ENCODE measurements at regions not wholly inside any gene's neighbourhood (a gene's known extent, or its start where the extent isn't known, plus 50 kb on each side); places are given as distances from the start of the nearest gene placed in this dataset.

DNA sequence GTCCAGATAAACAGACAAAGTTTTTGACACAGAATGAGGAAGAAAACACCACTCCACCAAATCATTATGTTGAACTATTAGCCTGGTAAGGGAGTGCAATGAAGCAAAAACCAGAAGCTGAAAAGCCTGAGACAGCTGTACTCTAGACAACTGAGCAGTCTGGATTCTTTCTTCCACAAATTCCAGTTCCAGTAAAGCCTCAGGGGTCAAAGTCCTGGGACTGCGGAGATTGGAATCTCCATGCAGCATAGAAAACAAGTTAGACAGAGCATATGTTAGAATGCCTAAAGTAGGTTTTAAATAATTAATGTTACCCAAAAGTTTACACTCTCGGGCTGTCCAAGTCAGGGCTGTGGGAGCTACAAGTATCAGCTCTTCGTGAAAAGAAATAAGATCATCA, 263.2 kb downstream of the TECRL start:
- no peak overlapping the region for H3K4me3 Mint-ChIP-seq
- TF ChIP-seq CTCF (conservative IDR thresholded peaks at IDR 0.05) = no peak
- H3K4me1 Mint-ChIP-seq (ENCODE audit: unreplicated experiment) = peaks cover 4% of the 10 kb centered on the region
- no peak overlapping the region for H3K27ac Mint-ChIP-seq
- H3K9me3 Mint-ChIP-seq = peaks cover 11% of the 10 kb centered on the region
- H3K36me3 Mint-ChIP-seq = no peaks in the 10 kb centered on the region
- DNase-seq (ENCODE audit: extremely low spot score, unreplicated experiment) = no peak
- no peaks in the 10 kb centered on the region for H3K27me3 Mint-ChIP-seq

DNA sequence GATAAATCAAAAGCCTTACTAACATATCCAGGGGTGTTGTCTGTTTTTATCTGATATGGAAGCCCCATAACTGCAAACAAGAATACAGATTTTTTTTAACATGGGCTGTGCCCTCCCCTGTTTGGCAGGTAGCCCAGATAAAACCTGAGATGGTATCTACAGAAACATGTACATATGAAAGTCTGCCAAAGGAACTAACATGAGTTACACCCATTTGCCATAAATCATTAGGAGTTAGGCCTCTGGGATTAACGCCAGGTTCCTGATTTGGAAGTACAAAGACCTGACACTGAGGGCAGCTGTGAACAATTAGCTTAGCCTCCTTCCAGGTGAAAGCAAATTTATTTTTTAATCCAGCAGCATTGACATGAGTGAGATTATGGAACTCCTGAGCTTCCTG, 264.3 kb downstream of the TECRL start:
- Mint-ChIP-seq H3K4me1 (ENCODE audit: unreplicated experiment) (peaks cover 4% of the 10 kb centered on the region), H3K27ac (no peak overlapping the region), H3K36me3 (no peaks in the 10 kb centered on the region), H3K4me3 (no peak overlapping the region), H3K9me3 (peaks cover 11% of the 10 kb centered on the region), H3K27me3 (no peaks in the 10 kb centered on the region)
- no peak for DNase-seq (ENCODE audit: extremely low spot score, unreplicated experiment)
- TF ChIP-seq CTCF (conservative IDR thresholded peaks at IDR 0.05) = no peak

- H3K27me3 Mint-ChIP-seq = no peaks in the 10 kb centered on the region
- no peak for TF ChIP-seq CTCF (conservative IDR thresholded peaks at IDR 0.05)
- no peaks in the 10 kb centered on the region for H3K36me3 Mint-ChIP-seq
- no peaks in the 10 kb centered on the region for H3K4me1 Mint-ChIP-seq (ENCODE audit: unreplicated experiment)
- H3K4me3 Mint-ChIP-seq = no peak overlapping the region
- H3K27ac Mint-ChIP-seq = no peak overlapping the region
- no peaks in the 10 kb centered on the region for H3K9me3 Mint-ChIP-seq
- no peak for DNase-seq (ENCODE audit: extremely low spot score, unreplicated experiment)
These were observed 278.3 kb downstream of the TECRL start for GRCh38 chr4:64130907-64131306.

DNA sequence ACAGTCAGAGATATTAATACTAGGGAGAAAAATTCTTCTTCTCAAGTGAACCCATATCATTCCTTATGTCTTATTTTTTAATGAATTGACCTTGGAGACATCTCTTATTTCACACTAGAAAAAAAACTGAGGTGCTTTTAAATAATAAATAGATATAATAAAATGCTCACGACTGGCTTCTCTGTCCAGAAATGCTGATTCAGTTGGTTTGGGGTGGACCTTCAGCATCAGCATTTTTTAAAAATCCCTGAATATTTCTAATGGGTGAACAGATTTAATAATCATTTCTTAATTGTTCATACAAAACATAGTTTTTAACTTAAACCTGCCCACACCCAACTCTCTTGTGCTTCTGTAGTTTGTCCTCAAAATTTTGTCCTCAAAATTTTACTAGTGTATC, 283.9 kb downstream of the TECRL start:
- Mint-ChIP-seq H3K4me1 (ENCODE audit: unreplicated experiment) (no peaks in the 10 kb centered on the region), H3K36me3 (no peaks in the 10 kb centered on the region), H3K4me3 (no peak overlapping the region), H3K27ac (no peak overlapping the region), H3K9me3 (peaks cover 6% of the 10 kb centered on the region), H3K27me3 (no peaks in the 10 kb centered on the region)
- DNase-seq (ENCODE audit: extremely low spot score, unreplicated experiment) = no peak
- no peak for TF ChIP-seq CTCF (conservative IDR thresholded peaks at IDR 0.05)

DNA sequence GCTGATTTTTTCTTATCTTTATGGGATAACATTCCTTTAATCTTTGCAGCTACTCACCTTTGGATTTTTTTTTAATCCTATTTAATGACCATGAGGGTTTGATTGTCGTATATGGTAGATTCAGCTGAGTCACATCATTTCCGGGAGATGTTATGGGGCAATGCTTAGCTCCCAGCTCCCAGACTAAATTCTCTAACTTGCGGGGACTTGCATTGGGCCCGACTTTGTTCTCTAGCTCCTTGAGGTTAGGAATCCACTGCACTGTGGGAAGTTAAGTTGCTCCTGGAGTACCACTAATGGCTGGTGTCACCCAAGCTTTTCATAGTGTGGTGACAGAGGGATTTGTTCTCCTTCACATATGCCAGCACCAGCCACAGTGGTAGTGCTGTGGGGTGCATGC, 287.4 kb downstream of the TECRL start:
- no peak for TF ChIP-seq CTCF (conservative IDR thresholded peaks at IDR 0.05)
- Mint-ChIP-seq H3K9me3 (peaks cover 6% of the 10 kb centered on the region), H3K36me3 (no peaks in the 10 kb centered on the region), H3K27ac (no peak overlapping the region), H3K4me3 (no peak overlapping the region), H3K27me3 (no peaks in the 10 kb centered on the region), H3K4me1 (ENCODE audit: unreplicated experiment) (no peaks in the 10 kb centered on the region)
- no peak for DNase-seq (ENCODE audit: extremely low spot score, unreplicated experiment)

DNA sequence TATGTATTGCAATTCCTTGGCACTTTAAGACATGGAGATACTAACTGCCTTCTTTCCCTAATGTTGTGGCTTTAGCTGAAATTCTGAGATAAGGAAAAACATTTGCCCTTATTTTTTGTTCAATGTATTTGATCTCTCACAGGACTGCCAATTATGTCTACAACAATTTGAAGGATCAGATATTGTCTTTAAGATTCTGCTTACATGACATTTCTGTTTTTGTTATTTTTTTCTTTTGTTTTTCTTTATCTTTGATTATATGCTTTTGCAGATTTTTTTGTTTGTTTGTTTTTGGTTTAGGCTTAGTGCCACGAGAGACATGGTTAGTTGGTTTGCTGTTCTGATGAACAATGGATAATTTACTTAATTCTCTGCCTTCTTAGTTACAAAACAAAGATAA, 303.3 kb downstream of the TECRL start:
- H3K4me3 Mint-ChIP-seq = no peak overlapping the region
- no peaks in the 10 kb centered on the region for H3K9me3 Mint-ChIP-seq
- no peaks in the 10 kb centered on the region for H3K36me3 Mint-ChIP-seq
- DNase-seq (ENCODE audit: extremely low spot score, unreplicated experiment) = no peak
- H3K27me3 Mint-ChIP-seq = no peaks in the 10 kb centered on the region
- no peak for TF ChIP-seq CTCF (conservative IDR thresholded peaks at IDR 0.05)
- no peak overlapping the region for H3K27ac Mint-ChIP-seq
- no peaks in the 10 kb centered on the region for H3K4me1 Mint-ChIP-seq (ENCODE audit: unreplicated experiment)
